CD14-positive monocyte (primary cell): ENCODE measurements at regions not wholly inside any gene's neighbourhood (a gene's known extent, or its start where the extent isn't known, plus 50 kb on each side); places are given as distances from the start of the nearest gene placed in this dataset.

Experiments
- DNase-seq, 3 donors: peaks; one replicate each; pipeline ENCODE4 v3.0.0-alpha.2; 2011 to 2022
- H2AFZ ChIP-seq: 2 replicates; pipeline ENCODE4 v1.6.0; 2012; ENCODE audit warnings: mild to moderate bottlenecking, low read depth, low read length, inconsistent platforms; ENCODE audit not compliant: insufficient read depth, poor library complexity, severe bottlenecking
- H3K27ac ChIP-seq, 2 donors: 1 replicate in 1 of 2; 2 replicates in 1 of 2; pipeline ENCODE4 v1.5.1; 2012 to 2013; ENCODE audit warnings: low read length in 2 of 2, control low read depth in 1 of 2, inconsistent platforms in 1 of 2, low read depth in 1 of 2, mild to moderate bottlenecking in 1 of 2
- H3K27me3 ChIP-seq, 2 donors: one replicate each; pipeline versions ENCODE4 v1.6.0 to v1.6.1; 2011 to 2013; ENCODE audit warnings: low read length in 2 of 2; ENCODE audit not compliant: control insufficient read depth in 2 of 2, insufficient read depth in 2 of 2
- H3K36me3 ChIP-seq, 2 donors: replicated peaks in 1 of 2; 1 replicate in 1 of 2; 2 replicates in 1 of 2; pipeline versions ENCODE4 v1.5.1 to v1.6.1; 2012 to 2013; ENCODE audit warnings: low read length in 2 of 2, control low read depth in 1 of 2, inconsistent platforms in 1 of 2, mild to moderate bottlenecking in 1 of 2; ENCODE audit not compliant: insufficient read depth in 2 of 2, control insufficient read depth in 1 of 2
- H3K4me1 ChIP-seq, 2 donors: 1 replicate in 1 of 2; 2 replicates in 1 of 2; pipeline versions ENCODE4 v1.5.1 to v1.6.1; 2012 to 2013; ENCODE audit warnings: low read length in 2 of 2, control low read depth in 1 of 2, inconsistent platforms in 1 of 2, mild to moderate bottlenecking in 1 of 2, moderate library complexity in 1 of 2; ENCODE audit not compliant: insufficient read depth in 2 of 2, control insufficient read depth in 1 of 2
- H3K4me2 ChIP-seq: replicated peaks from 2 replicates; pipeline ENCODE3; 2012; ENCODE audit warnings: low read length, moderate library complexity, mild to moderate bottlenecking; ENCODE audit not compliant: poor library complexity, severe bottlenecking; ENCODE audit errors: extremely low read depth
- H3K4me3 ChIP-seq, 3 experiments: fragments of 200-600 bp in 1 of 3; sonication (generic) in 1 of 3; replicated peaks in 1 of 3; 1 replicate in 2 of 3; 2 replicates in 1 of 3; pipeline ENCODE4 v1.5.1; 2011 to 2013; ENCODE audit warnings: low read length in 3 of 3, mild to moderate bottlenecking in 3 of 3, control low read depth in 2 of 3, low read depth in 2 of 3, inconsistent platforms in 1 of 3, moderate library complexity in 1 of 3
- H3K79me2 ChIP-seq: 2 replicates; pipeline ENCODE4 v1.6.0; 2012; ENCODE audit warnings: mild to moderate bottlenecking, control low read depth, inconsistent platforms, low read length, moderate library complexity; ENCODE audit not compliant: insufficient read depth
- H3K9ac ChIP-seq: 2 replicates; pipeline ENCODE4 v1.6.0; 2017; ENCODE audit warnings: low read length, mild to moderate bottlenecking; ENCODE audit not compliant: insufficient read depth, poor library complexity, severe bottlenecking
- H3K9me3 ChIP-seq, 2 donors: replicated peaks in 1 of 2; 1 replicate in 1 of 2; 2 replicates in 1 of 2; pipeline versions ENCODE4 v1.5.1 to v1.6.1; 2012 to 2013; ENCODE audit warnings: low read length in 2 of 2, control low read depth in 1 of 2; ENCODE audit not compliant: control insufficient read depth in 1 of 2, insufficient read depth in 1 of 2
- H4K20me1 ChIP-seq: 2 replicates; pipeline ENCODE4 v1.6.0; 2012; ENCODE audit warnings: mild to moderate bottlenecking, low read length, control low read depth, moderate library complexity; ENCODE audit not compliant: insufficient read depth
- H3K27ac Mint-ChIP-seq, 7 donors: one replicate each; pipeline ENCODE4 v1.8.0; 2020; ENCODE audit warnings: mild to moderate bottlenecking in 7 of 7, mixed read lengths in 7 of 7, moderate library complexity in 6 of 7, inconsistent platforms in 2 of 7
- H3K27me3 Mint-ChIP-seq, 3 donors: one replicate each; pipeline ENCODE4 v1.8.0; 2021 to 2022; ENCODE audit warnings: low read depth in 3 of 3, mild to moderate bottlenecking in 3 of 3, mixed read lengths in 3 of 3, moderate library complexity in 3 of 3, inconsistent platforms in 1 of 3
- H3K36me3 Mint-ChIP-seq, 2 donors: one replicate each; pipeline ENCODE4 v1.8.0; 2020; ENCODE audit warnings: mixed read lengths in 2 of 2, inconsistent platforms in 1 of 2, mild to moderate bottlenecking in 1 of 2
- H3K4me1 Mint-ChIP-seq: one replicate; pipeline ENCODE4 v1.8.0; 2020; ENCODE audit warnings: mild to moderate bottlenecking, mixed read lengths
- H3K4me3 Mint-ChIP-seq, 2 donors: one replicate each; pipeline ENCODE4 v1.8.0; 2020; ENCODE audit warnings: mild to moderate bottlenecking in 2 of 2, mixed read lengths in 2 of 2, moderate library complexity in 1 of 2
- H3K9me3 Mint-ChIP-seq, 7 donors: one replicate each; pipeline ENCODE4 v1.8.0; 2020 to 2022; ENCODE audit warnings: mixed read lengths in 7 of 7, mild to moderate bottlenecking in 6 of 7, moderate library complexity in 6 of 7, inconsistent platforms in 2 of 7
- CTCF ChIP-seq: fragments of 200-600 bp; IDR thresholded peaks from one replicate; pipeline ENCODE4 v1.8.0; 2022; ENCODE audit warnings: antibody characterized with exemption, mild to moderate bottlenecking
- intact Hi-C, 2 donors: fragments of 100-400 bp; cut with micrococcal nuclease; formaldehyde crosslinking; loops; one replicate each; pipeline versions ENCODE4 v1.15.0 to v1.15.1; 2023

GRCh38 chr12:102302553-102302952 is 104.9 kb upstream of the PMCH start:
- no peak overlapping the region for H3K27ac Mint-ChIP-seq
- intact Hi-C loops = no loop called here

GRCh38 chr12:102301547-102301946 is 103.9 kb upstream of the PMCH start:
- intact Hi-C loops = no loop called here
- no peaks in the 10 kb centered on the region for H3K36me3 Mint-ChIP-seq

More at GRCh38 chr12:102302553-102302952, 104.9 kb upstream of the PMCH start:
- H3K36me3 ChIP-seq = no peaks in the 10 kb centered on the region
- H3K4me1 ChIP-seq = no peaks in the 10 kb centered on the region
- H3K4me3 Mint-ChIP-seq = no peak overlapping the region
- no peaks in the 10 kb centered on the region for H3K27me3 ChIP-seq
- no peaks in the 10 kb centered on the region for H3K36me3 Mint-ChIP-seq
- no peak overlapping the region for H3K27ac ChIP-seq
- H3K9me3 Mint-ChIP-seq = peaks cover 0 to 3% (median 2%) of the 10 kb centered on the region in 7 donors
- H3K27me3 Mint-ChIP-seq = peaks cover 1 to 3% (median 1%) of the 10 kb centered on the region in 3 donors
- no peak for TF ChIP-seq CTCF
- DNase-seq = no peak
- no peak overlapping the region for H3K4me2 ChIP-seq
- H3K9ac ChIP-seq = no peak overlapping the region
- no peak overlapping the region for H2AFZ ChIP-seq
- H4K20me1 ChIP-seq = no peaks in the 10 kb centered on the region
- no peaks in the 10 kb centered on the region for H3K9me3 ChIP-seq
- no peak overlapping the region for H3K4me3 ChIP-seq
- H3K4me1 Mint-ChIP-seq = no peaks in the 10 kb centered on the region
- no peaks in the 10 kb centered on the region for H3K79me2 ChIP-seq

More at GRCh38 chr12:102301547-102301946, 103.9 kb upstream of the PMCH start:
- Histone ChIP-seq H3K27ac (no peak overlapping the region), H3K4me3 (no peak overlapping the region), H4K20me1 (no peaks in the 10 kb centered on the region), H3K79me2 (no peaks in the 10 kb centered on the region), H3K27me3 (no peaks in the 10 kb centered on the region), H3K4me2 (no peak overlapping the region), H3K9me3 (no peaks in the 10 kb centered on the region), H3K4me1 (no peaks in the 10 kb centered on the region), H2AFZ (no peak overlapping the region), H3K36me3 (no peaks in the 10 kb centered on the region), H3K9ac (no peak overlapping the region)
- peaks cover 0 to 3% (median 0%) of the 10 kb centered on the region in 7 donors for H3K9me3 Mint-ChIP-seq
- H3K27me3 Mint-ChIP-seq = peaks cover 1 to 3% (median 1%) of the 10 kb centered on the region in 3 donors
- H3K4me3 Mint-ChIP-seq = no peak overlapping the region
- H3K27ac Mint-ChIP-seq = no peak overlapping the region
- no peak for DNase-seq
- TF ChIP-seq CTCF = no peak
- H3K4me1 Mint-ChIP-seq = no peaks in the 10 kb centered on the region
